Testis (tissue), 2 donors: ENCODE measurements at regions not wholly inside any gene's neighbourhood (a gene's known extent, or its start where the extent isn't known, plus 50 kb on each side); places are given as distances from the start of the nearest gene placed in this dataset.

Source experiments
- DNase-seq: peaks from one replicate; pipeline ENCODE4 v3.0.0-alpha.2; 2019
- H3K27ac ChIP-seq, 2 donors: fragments of 200-600 bp; sonication (generic); one replicate each; pipeline ENCODE4 v1.5.1; 2019
- H3K27me3 ChIP-seq: fragments of 200-600 bp; sonication (generic); one replicate; pipeline ENCODE4 v1.5.1; 2019
- H3K36me3 ChIP-seq: fragments of 200-600 bp; sonication (generic); one replicate; pipeline ENCODE4 v1.5.1; 2017; ENCODE audit warnings: low read depth; ENCODE audit errors: missing control alignments
- H3K4me1 ChIP-seq: fragments of 200-600 bp; sonication (generic); one replicate; pipeline ENCODE4 v1.5.1; 2019
- H3K4me3 ChIP-seq, 2 donors: fragments of 200-600 bp; sonication (generic); one replicate each; pipeline ENCODE4 v1.5.1; 2017 to 2019
- H3K9me3 ChIP-seq: fragments of 200-600 bp; sonication (generic); one replicate; pipeline ENCODE4 v1.5.1; 2017
- CTCF ChIP-seq, 3 experiments: fragments of 450-650 bp in 2 of 3; fragments of 200-600 bp in 1 of 3; sonication (generic) in 1 of 3; IDR thresholded peaks; one replicate each; pipeline ENCODE4 v1.5.1; 2016 to 2019; ENCODE audit warnings: antibody characterized with exemption in 3 of 3, mild to moderate bottlenecking in 2 of 3, moderate library complexity in 1 of 3
- POLR2A ChIP-seq: fragments of 450-650 bp; IDR thresholded peaks from one replicate; pipeline ENCODE4 v1.6.1; 2017; ENCODE audit warnings: antibody characterized with exemption, mild to moderate bottlenecking, moderate library complexity
- WGBS, 2 donors: methylation state at CpG; one replicate each; pipeline ENCODE4 v1.1.5; 2018; 5-methylcytosine and 5-hydroxymethylcytosine counted together
- intact Hi-C: fragments of 100-400 bp; cut with DNase I; formaldehyde crosslinking; loops from one replicate; pipeline ENCODE4 v1.15.1; 2023; ENCODE audit warnings: low total_unique reads

- Histone ChIP-seq H3K27me3 (no peaks in the 10 kb centered on the region), H3K9me3 (no peaks in the 10 kb centered on the region), H3K27ac (no peak overlapping the region), H3K4me1 (no peaks in the 10 kb centered on the region), H3K4me3 (no peak overlapping the region), H3K36me3 (no peaks in the 10 kb centered on the region)
- no peak for TF ChIP-seq POLR2A
- no peak for TF ChIP-seq CTCF (IDR thresholded peaks at IDR 0.05)
- 76 to 89% methylated on average over 3 of the region's 3 CpGs for WGBS, 2 donors
- intact Hi-C loops, result no loop called here
- no peak for DNase-seq
These were observed 206.9 kb downstream of the ARL4C start for GRCh38 chr2:234289834-234290590.

- no peak for TF ChIP-seq POLR2A
- peak; percentile 58 to 72 (median 71) for TF ChIP-seq CTCF (IDR thresholded peaks at IDR 0.05)
- no peak overlapping the region for H3K27ac ChIP-seq
- no peaks in the 10 kb centered on the region for H3K4me1 ChIP-seq
- H3K27me3 ChIP-seq, result no peaks in the 10 kb centered on the region
- intact Hi-C loops, result no loop called here
- H3K4me3 ChIP-seq, result no peak overlapping the region
- WGBS, 2 donors, result 48 to 54% methylated on average over 13 of the region's 13 CpGs
- no peaks in the 10 kb centered on the region for H3K36me3 ChIP-seq
- no peaks in the 10 kb centered on the region for H3K9me3 ChIP-seq
- peak; percentile 80 for DNase-seq
These were observed 207.9 kb downstream of the ARL4C start for GRCh38 chr2:234288974-234289455.

- TF ChIP-seq POLR2A (no peak), CTCF (IDR thresholded peaks at IDR 0.05) (no peak)
- Histone ChIP-seq H3K4me3 (no peak overlapping the region), H3K36me3 (no peaks in the 10 kb centered on the region), H3K27me3 (no peaks in the 10 kb centered on the region), H3K4me1 (peaks cover 3% of the 10 kb centered on the region), H3K9me3 (no peaks in the 10 kb centered on the region), H3K27ac (no peak overlapping the region)
- intact Hi-C loops, result no loop called here
- DNase-seq, result no peak
- 94 to 95% methylated on average over 3 of the region's 3 CpGs for WGBS, 2 donors
These were observed 209.2 kb downstream of the ARL4C start for GRCh38 chr2:234287650-234288049.

GRCh38 chr2:234286956-234287355 lies 209.9 kb downstream of the ARL4C start:
- TF ChIP-seq CTCF (IDR thresholded peaks at IDR 0.05), result no peak
- TF ChIP-seq POLR2A, result no peak
- Histone ChIP-seq H3K4me3 (no peak overlapping the region), H3K36me3 (no peaks in the 10 kb centered on the region), H3K27me3 (no peaks in the 10 kb centered on the region), H3K4me1 (peaks cover 7% of the 10 kb centered on the region), H3K27ac (no peak overlapping the region), H3K9me3 (no peaks in the 10 kb centered on the region)
- intact Hi-C loops, result no loop called here
- 89 to 91% methylated on average over 4 of the region's 4 CpGs for WGBS, 2 donors
- DNase-seq, result no peak

- H3K9me3 ChIP-seq, result no peaks in the 10 kb centered on the region
- TF ChIP-seq POLR2A, result no peak
- TF ChIP-seq CTCF (IDR thresholded peaks at IDR 0.05), result no peak
- no peak for DNase-seq
- H3K27ac ChIP-seq, result no peak overlapping the region
- peaks cover 7% of the 10 kb centered on the region for H3K4me1 ChIP-seq
- no peaks in the 10 kb centered on the region for H3K27me3 ChIP-seq
- no peak overlapping the region for H3K4me3 ChIP-seq
- WGBS, 2 donors, result 79% methylated on average over 8 of the region's 8 CpGs
- no peaks in the 10 kb centered on the region for H3K36me3 ChIP-seq
- intact Hi-C loops, result no loop called here
These were observed 210.7 kb downstream of the ARL4C start for GRCh38 chr2:234286118-234286598.
